GM12873 (cell line): ENCODE measurements at regions not wholly inside any gene's neighbourhood (a gene's known extent, or its start where the extent isn't known, plus 50 kb on each side); places are given as distances from the start of the nearest gene placed in this dataset.

Experiments
- CTCF ChIP-seq: IDR thresholded peaks from 2 replicates; pipeline ENCODE4 v1.5.1; 2012; ENCODE audit warnings: low read depth, mild to moderate bottlenecking, moderate library complexity, low read length, control low read depth; ENCODE audit not compliant: insufficient read depth; ENCODE audit errors: missing control alignments

GRCh38 chr2:16338026-16338425 is 327.6 kb downstream of the CYRIA start:
- TF ChIP-seq CTCF, result no peak

GRCh38 chr2:16336916-16337315 is 328.7 kb downstream of the CYRIA start:
- TF ChIP-seq CTCF, result no peak

GRCh38 chr2:16336491-16336890 is 329.1 kb downstream of the CYRIA start:
- no peak for TF ChIP-seq CTCF

- no peak for TF ChIP-seq CTCF
Observed at GRCh38 chr2:16335947-16336346, 329.7 kb downstream of the CYRIA start.

GRCh38 chr2:16335604-16335930 is 330.1 kb downstream of the CYRIA start:
- TF ChIP-seq CTCF, result no peak

- no peak for TF ChIP-seq CTCF
Observed at GRCh38 chr2:16334886-16335603, 330.6 kb downstream of the CYRIA start.

GRCh38 chr2:16334366-16334765 is 331.3 kb downstream of the CYRIA start:
- no peak for TF ChIP-seq CTCF
